ENCODE measurements at regions not wholly inside any gene's neighbourhood (a gene's known extent, or its start where the extent isn't known, plus 50 kb on each side); places are given as distances from the start of the nearest gene placed in this dataset.

DNA sequence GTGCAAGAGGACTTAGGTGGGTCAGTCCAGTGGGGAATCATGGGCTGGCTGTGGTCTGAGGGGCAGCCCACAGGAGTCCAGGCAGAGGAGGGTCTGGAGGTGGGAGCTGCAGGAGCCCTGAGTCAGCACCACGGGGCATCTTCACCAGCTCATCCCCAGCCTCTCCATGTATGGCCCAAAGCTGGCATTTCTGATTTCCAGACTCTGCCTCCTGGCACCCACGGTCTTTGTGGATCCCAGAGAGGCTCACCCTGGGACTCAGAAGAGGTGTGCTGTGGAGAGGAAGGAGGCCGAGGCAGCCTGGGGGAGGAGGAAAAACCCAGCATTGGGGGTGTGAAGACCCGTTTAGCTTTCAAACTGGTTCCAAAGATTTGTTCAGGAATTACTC, 64.5 kb upstream of the KLF13 start:
- H3K4me3 ChIP-seq (ENCODE audit: low read length) = no peak overlapping the region
- peaks cover 74 to 87% of the 10 kb centered on the region in 2 donors for H3K4me1 Mint-ChIP-seq
- WGBS (ENCODE audit: insufficient coverage) = 89% methylated on average over 4 of the region's 4 CpGs
- peaks cover 3 to 5% of the 10 kb centered on the region in 2 donors for H3K9me3 Mint-ChIP-seq
- no peaks in the 10 kb centered on the region for H3K27me3 ChIP-seq (ENCODE audit: control insufficient read depth, insufficient read depth, low read length)
- TF ChIP-seq, protein P1, sequence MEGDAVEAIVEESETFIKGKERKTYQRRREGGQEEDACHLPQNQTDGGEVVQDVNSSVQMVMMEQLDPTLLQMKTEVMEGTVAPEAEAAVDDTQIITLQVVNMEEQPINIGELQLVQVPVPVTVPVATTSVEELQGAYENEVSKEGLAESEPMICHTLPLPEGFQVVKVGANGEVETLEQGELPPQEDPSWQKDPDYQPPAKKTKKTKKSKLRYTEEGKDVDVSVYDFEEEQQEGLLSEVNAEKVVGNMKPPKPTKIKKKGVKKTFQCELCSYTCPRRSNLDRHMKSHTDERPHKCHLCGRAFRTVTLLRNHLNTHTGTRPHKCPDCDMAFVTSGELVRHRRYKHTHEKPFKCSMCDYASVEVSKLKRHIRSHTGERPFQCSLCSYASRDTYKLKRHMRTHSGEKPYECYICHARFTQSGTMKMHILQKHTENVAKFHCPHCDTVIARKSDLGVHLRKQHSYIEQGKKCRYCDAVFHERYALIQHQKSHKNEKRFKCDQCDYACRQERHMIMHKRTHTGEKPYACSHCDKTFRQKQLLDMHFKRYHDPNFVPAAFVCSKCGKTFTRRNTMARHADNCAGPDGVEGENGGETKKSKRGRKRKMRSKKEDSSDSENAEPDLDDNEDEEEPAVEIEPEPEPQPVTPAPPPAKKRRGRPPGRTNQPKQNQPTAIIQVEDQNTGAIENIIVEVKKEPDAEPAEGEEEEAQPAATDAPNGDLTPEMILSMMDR (IDR thresholded peaks at IDR 0.05) = no peak
- no peaks in the 10 kb centered on the region for H3K36me3 ChIP-seq (ENCODE audit: control insufficient read depth, insufficient read depth, low read length)
- no peak overlapping the region for H3K27ac ChIP-seq (ENCODE audit: low read length)
- ATAC-seq = no peak
- no peak overlapping the region for H3K4me3 Mint-ChIP-seq
- intact Hi-C loops (cut with micrococcal nuclease) = loop anchor here (5.0 to 10.0 kb wide), 3 partner anchors 47 to 130 kb away; partner anchors contain the start of gene KLF13
- H3K27ac Mint-ChIP-seq = no peak overlapping the region
- H3K27me3 Mint-ChIP-seq (ENCODE audit: low read depth in 2 of 2) = no peaks in the 10 kb centered on the region
- H3K9me3 ChIP-seq (ENCODE audit: control insufficient read depth, insufficient read depth, low read length) = no peaks in the 10 kb centered on the region
- DNase-seq = peak in 1 of 2 donors; percentile 13
- no peaks in the 10 kb centered on the region for H3K36me3 Mint-ChIP-seq
- H3K4me1 ChIP-seq (ENCODE audit: control insufficient read depth, insufficient read depth, low read length) = peaks cover 68% of the 10 kb centered on the region

DNA sequence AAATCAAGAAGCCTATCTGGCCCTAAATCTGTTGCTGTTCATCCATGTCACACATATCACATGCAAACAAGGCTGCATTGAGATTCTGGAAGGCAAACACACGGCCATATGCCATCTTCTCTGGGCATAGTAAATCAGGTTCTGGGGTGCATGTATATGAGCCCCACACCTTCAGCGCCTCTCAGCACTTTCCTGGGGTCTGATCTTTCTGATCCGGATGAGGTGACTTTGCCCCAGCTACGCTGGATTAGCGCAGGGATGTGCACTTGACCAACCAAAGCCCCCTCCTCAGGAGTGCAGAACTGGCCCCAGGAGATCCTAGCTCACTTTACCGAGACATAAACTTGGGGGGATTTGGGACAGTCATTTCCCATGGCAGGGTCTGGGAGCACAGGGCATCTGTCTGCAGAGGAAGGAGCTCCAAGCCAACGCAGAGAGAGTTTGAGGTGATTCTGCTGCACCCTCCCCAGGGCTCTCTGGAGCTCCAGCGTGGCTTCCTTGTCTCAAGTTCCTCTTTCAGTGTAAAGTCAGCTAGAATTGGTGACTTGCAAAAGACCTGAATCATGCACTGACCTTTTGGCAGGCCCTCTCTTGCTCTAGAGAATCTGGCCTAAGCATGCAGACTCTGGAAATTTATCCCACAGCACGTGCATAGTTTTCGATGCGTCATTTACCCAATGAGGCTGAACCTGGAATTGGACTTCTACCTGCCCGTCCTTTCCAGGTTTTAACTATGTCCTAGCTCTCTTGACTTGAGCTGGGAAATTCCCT, 63.5 kb upstream of the KLF13 start:
- Histone ChIP-seq H3K27me3 (ENCODE audit: control insufficient read depth, insufficient read depth, low read length) (no peaks in the 10 kb centered on the region), H3K4me3 (ENCODE audit: low read length) (no peak overlapping the region), H3K36me3 (ENCODE audit: control insufficient read depth, insufficient read depth, low read length) (no peaks in the 10 kb centered on the region), H3K9me3 (ENCODE audit: control insufficient read depth, insufficient read depth, low read length) (no peaks in the 10 kb centered on the region), H3K4me1 (ENCODE audit: control insufficient read depth, insufficient read depth, low read length) (peaks cover 69% of the 10 kb centered on the region), H3K27ac (ENCODE audit: low read length) (peak overlapping the region; percentile 86)
- intact Hi-C loops (cut with micrococcal nuclease) = loop anchor here (5.0 to 10.0 kb wide), 3 partner anchors 48 to 129 kb away; partner anchors contain the start of gene KLF13
- WGBS (ENCODE audit: insufficient coverage) = 68% methylated on average over 12 of the region's 12 CpGs
- peak; percentile 13 to 34 for DNase-seq
- Mint-ChIP-seq H3K36me3 (no peaks in the 10 kb centered on the region), H3K27ac (peak overlapping the region; percentile 87 to 94), H3K9me3 (peaks cover under 1 to 1% of the 10 kb centered on the region in 2 donors), H3K27me3 (ENCODE audit: low read depth in 2 of 2) (no peaks in the 10 kb centered on the region), H3K4me1 (peaks cover 73 to 87% of the 10 kb centered on the region in 2 donors), H3K4me3 (peak overlapping the region; percentile 13)
- TF ChIP-seq, protein P1 (IDR thresholded peaks at IDR 0.05) = no peak
- peak in 1 of 3 donors; percentile 61 for ATAC-seq

DNA sequence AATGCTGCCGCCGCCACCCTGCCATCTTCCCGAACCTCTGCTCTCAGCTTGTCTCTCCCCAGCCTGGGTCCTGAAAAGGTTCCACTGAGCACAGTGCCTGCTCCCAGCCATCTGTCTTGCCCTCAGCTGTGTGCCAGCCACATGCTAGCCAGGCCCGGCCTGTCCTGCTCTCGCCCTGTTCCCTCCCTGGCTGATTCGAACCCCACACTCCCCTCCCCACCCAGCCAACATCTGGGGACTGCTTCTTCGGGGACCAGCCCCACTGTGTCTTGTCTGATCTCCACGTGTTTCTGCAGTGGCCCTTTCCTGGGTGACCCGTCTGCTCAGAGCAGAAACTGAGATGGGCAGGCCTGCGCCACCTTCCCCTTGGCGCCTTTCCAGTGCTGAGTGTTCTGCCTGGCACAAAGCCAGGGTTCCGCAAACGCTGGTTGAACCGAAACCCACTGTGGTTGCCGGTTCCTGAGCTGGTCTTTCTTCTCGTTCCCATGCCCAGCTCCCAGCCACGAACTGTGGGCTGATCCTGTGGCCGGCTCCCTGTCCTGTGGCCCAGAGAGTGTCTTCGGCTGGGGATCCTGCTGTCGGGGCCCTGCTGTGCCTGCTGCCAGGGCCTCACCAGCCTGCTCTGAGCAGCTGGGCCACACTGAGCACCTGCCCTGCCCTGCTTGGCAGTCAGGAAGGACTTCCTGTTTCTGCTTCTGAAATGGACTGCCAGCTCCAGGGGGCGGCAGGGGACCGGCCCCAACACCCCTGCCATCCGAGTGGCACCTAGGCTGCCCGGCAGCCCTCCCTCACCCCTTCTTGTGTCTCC, 62.7 kb upstream of the KLF13 start:
- peak overlapping the region; percentile 86 for H3K27ac ChIP-seq (ENCODE audit: low read length)
- no peaks in the 10 kb centered on the region for H3K36me3 Mint-ChIP-seq
- DNase-seq (peak; percentile 63 to 91), ATAC-seq (peak; percentile 48 to 64 (median 50))
- H3K27ac Mint-ChIP-seq = peak overlapping the region; percentile 87 to 94
- no peak overlapping the region for H3K4me3 ChIP-seq (ENCODE audit: low read length)
- H3K4me1 ChIP-seq (ENCODE audit: control insufficient read depth, insufficient read depth, low read length) = peaks cover 72% of the 10 kb centered on the region
- H3K36me3 ChIP-seq (ENCODE audit: control insufficient read depth, insufficient read depth, low read length) = no peaks in the 10 kb centered on the region
- TF ChIP-seq, protein P1 (IDR thresholded peaks at IDR 0.05) = no peak
- H3K27me3 ChIP-seq (ENCODE audit: control insufficient read depth, insufficient read depth, low read length) = no peaks in the 10 kb centered on the region
- H3K4me3 Mint-ChIP-seq = peak overlapping the region; percentile 58
- H3K9me3 Mint-ChIP-seq = no peaks in the 10 kb centered on the region
- H3K9me3 ChIP-seq (ENCODE audit: control insufficient read depth, insufficient read depth, low read length) = no peaks in the 10 kb centered on the region
- intact Hi-C loops (cut with micrococcal nuclease) = loop anchor here (5.0 to 10.0 kb wide), 3 partner anchors 49 to 128 kb away; partner anchors contain the start of gene KLF13
- H3K4me1 Mint-ChIP-seq = peaks cover 64 to 80% of the 10 kb centered on the region in 2 donors
- no peaks in the 10 kb centered on the region for H3K27me3 Mint-ChIP-seq (ENCODE audit: low read depth in 2 of 2)
- WGBS (ENCODE audit: insufficient coverage) = 16% methylated on average over 24 of the region's 24 CpGs

Measured in natural killer cell (primary cell).